ENCODE measurements at regions not wholly inside any gene's neighbourhood (a gene's known extent, or its start where the extent isn't known, plus 50 kb on each side); places are given as distances from the start of the nearest gene placed in this dataset.

GRCh38 chr18:72470391-72470790 is 73.8 kb downstream of the CBLN2 start:
- no peak for DNase-seq

- no peak for DNase-seq
These were observed 76.0 kb downstream of the CBLN2 start for GRCh38 chr18:72468021-72468710.

GRCh38 chr18:72460210-72460680 is 83.9 kb downstream of the CBLN2 start:
- DNase-seq, result no peak

- DNase-seq, result no peak
These were observed 85.9 kb downstream of the CBLN2 start for GRCh38 chr18:72458271-72458670.

GRCh38 chr18:72456802-72457201 is 87.3 kb downstream of the CBLN2 start:
- no peak for DNase-seq

GRCh38 chr18:72452328-72452727 is 91.8 kb downstream of the CBLN2 start:
- DNase-seq, result no peak

GRCh38 chr18:72444798-72445155 is 99.4 kb downstream of the CBLN2 start:
- DNase-seq, result no peak

- DNase-seq, result no peak
These were observed 99.9 kb downstream of the CBLN2 start for GRCh38 chr18:72444111-72444797.

- no peak for DNase-seq
These were observed 107.7 kb downstream of the CBLN2 start for GRCh38 chr18:72436401-72436800.

- no peak for DNase-seq
These were observed 110.4 kb downstream of the CBLN2 start for GRCh38 chr18:72433756-72434155.

- DNase-seq, result no peak
These were observed 116.4 kb downstream of the CBLN2 start for GRCh38 chr18:72427721-72428120.

GRCh38 chr18:72419914-72420313 is 124.2 kb downstream of the CBLN2 start:
- DNase-seq, result no peak

GRCh38 chr18:72412927-72413326 is 131.2 kb downstream of the CBLN2 start:
- no peak for DNase-seq

- DNase-seq, result no peak
These were observed 132.9 kb downstream of the CBLN2 start for GRCh38 chr18:72411261-72411660.

- DNase-seq, result no peak
These were observed 133.7 kb downstream of the CBLN2 start for GRCh38 chr18:72410399-72410798.

GRCh38 chr18:72409903-72410302 is 134.2 kb downstream of the CBLN2 start:
- no peak for DNase-seq

GRCh38 chr18:72407048-72407447 is 137.1 kb downstream of the CBLN2 start:
- no peak for DNase-seq

- DNase-seq, result no peak
These were observed 152.2 kb downstream of the CBLN2 start for GRCh38 chr18:72391951-72392350.

GRCh38 chr18:72391427-72391826 is 152.7 kb downstream of the CBLN2 start:
- DNase-seq, result no peak

GRCh38 chr18:72378016-72378415 is 166.1 kb downstream of the CBLN2 start:
- no peak for DNase-seq

GRCh38 chr18:72376256-72376655 is 167.9 kb downstream of the CBLN2 start:
- no peak for DNase-seq

- DNase-seq, result no peak
These were observed 168.5 kb downstream of the CBLN2 start for GRCh38 chr18:72375618-72376017.

GRCh38 chr18:72372076-72372475 is 172.1 kb downstream of the CBLN2 start:
- no peak for DNase-seq

- DNase-seq, result no peak
These were observed 175.8 kb downstream of the CBLN2 start for GRCh38 chr18:72368308-72368707.

- no peak for DNase-seq
These were observed 183.5 kb downstream of the CBLN2 start for GRCh38 chr18:72360634-72361033.

Data from T-helper 1 cell (primary cell).